Loucy (cell line): ENCODE measurements at regions not wholly inside any gene's neighbourhood (a gene's known extent, or its start where the extent isn't known, plus 50 kb on each side); places are given as distances from the start of the nearest gene placed in this dataset.

Source experiments
- EZH2phosphoT487 ChIP-seq: fragments of 200-600 bp; IDR thresholded peaks from 2 replicates; pipeline ENCODE4 v1.6.1; 2018; ENCODE audit warnings: antibody characterized with exemption, mild to moderate bottlenecking, moderate library complexity, borderline replicate concordance
- TF ChIP-seq, protein P1 (sequence below): fragments of 200-600 bp; sonication (generic); conservative IDR thresholded peaks from 2 replicates; pipeline ENCODE4 v1.5.1; 2014; ENCODE audit warnings: mild to moderate bottlenecking, antibody characterized with exemption, low read length

DNA sequence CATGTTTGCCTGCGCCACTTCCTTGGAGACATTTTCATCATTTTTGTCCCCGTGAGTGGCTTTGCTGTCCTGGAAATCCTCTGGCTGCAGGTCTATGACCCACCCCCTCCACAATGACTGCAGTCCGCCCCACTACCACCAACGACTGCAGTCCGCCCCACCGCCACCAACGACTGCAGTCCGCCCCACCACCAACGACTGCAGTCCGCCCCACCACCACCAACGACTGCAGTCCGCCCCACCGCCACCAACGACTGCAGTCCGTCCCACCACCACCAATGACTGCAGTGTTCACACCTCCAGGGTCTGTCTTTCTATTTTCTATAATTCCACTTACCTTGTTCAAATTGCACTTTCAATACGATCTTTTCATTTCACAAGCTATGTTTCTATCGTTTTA, 820.7 kb upstream of the SALL3 start:
- TF ChIP-seq, protein P1, sequence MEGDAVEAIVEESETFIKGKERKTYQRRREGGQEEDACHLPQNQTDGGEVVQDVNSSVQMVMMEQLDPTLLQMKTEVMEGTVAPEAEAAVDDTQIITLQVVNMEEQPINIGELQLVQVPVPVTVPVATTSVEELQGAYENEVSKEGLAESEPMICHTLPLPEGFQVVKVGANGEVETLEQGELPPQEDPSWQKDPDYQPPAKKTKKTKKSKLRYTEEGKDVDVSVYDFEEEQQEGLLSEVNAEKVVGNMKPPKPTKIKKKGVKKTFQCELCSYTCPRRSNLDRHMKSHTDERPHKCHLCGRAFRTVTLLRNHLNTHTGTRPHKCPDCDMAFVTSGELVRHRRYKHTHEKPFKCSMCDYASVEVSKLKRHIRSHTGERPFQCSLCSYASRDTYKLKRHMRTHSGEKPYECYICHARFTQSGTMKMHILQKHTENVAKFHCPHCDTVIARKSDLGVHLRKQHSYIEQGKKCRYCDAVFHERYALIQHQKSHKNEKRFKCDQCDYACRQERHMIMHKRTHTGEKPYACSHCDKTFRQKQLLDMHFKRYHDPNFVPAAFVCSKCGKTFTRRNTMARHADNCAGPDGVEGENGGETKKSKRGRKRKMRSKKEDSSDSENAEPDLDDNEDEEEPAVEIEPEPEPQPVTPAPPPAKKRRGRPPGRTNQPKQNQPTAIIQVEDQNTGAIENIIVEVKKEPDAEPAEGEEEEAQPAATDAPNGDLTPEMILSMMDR, result no peak
- no peak for TF ChIP-seq EZH2phosphoT487
